Endothelial cell of umbilical vein (primary cell): ENCODE measurements at regions not wholly inside any gene's neighbourhood (a gene's known extent, or its start where the extent isn't known, plus 50 kb on each side); places are given as distances from the start of the nearest gene placed in this dataset.

Experiments used
- BruUV-seq: library from RNA; stranded (reverse); fragments of 400-500 nt; replicated peaks from 2 replicates; lab custom pipeline; 2021; lab: Mats Ljungman, UMichigan
- CTCF ChIA-PET: fragments of 300-600, 350-600 bp; sonication (Branson Sonifier 250); formaldehyde crosslinking; loops from one replicate; lab custom pipeline; 2021; ENCODE audit warnings: antibody characterized with exemption, inconsistent platforms; lab: Charles Lee
- POLR2A ChIA-PET: fragments of 300-600, 350-600 bp; sonication (Branson Sonifier 250); formaldehyde crosslinking; loops from one replicate; lab custom pipeline; 2021; ENCODE audit warnings: antibody characterized with exemption, inconsistent platforms; lab: Charles Lee
- DNase-seq: peaks from one replicate; pipeline ENCODE4 v3.0.0-alpha.2; 2011; ENCODE audit warnings: low read depth, low spot score
- FAIRE-seq: peaks from 2 replicates; lab custom pipeline; 2011; peaks lifted over from hg19 to GRCh38; lab: Jason Lieb, UNC
- H2AFZ ChIP-seq: 2 replicates; pipeline ENCODE4 v1.6.0; 2012; ENCODE audit warnings: low read depth, low read length, control low read depth, inconsistent platforms
- H3K27ac ChIP-seq: 2 replicates; pipeline ENCODE4 v1.5.1; 2011; ENCODE audit warnings: low read depth, mild to moderate bottlenecking, control low read depth, low read length, moderate library complexity; ENCODE audit not compliant: insufficient read depth
- H3K27me3 ChIP-seq, 2 experiments: 2 replicates each; pipeline versions ENCODE4 v1.6.0 to v1.6.1; 2011; ENCODE audit warnings: low read length in 2 of 2, mixed read lengths in 1 of 2; ENCODE audit not compliant: control insufficient read depth in 2 of 2, insufficient read depth in 2 of 2
- H3K36me3 ChIP-seq, 2 experiments: 2 replicates in 1 of 2; 3 replicates in 1 of 2; pipeline ENCODE4 v1.5.1; 2011; ENCODE audit warnings: low read length in 2 of 2, mild to moderate bottlenecking in 1 of 2, moderate library complexity in 1 of 2; ENCODE audit not compliant: control insufficient read depth in 2 of 2, insufficient read depth in 2 of 2; ENCODE audit errors: extremely low read depth in 1 of 2
- H3K4me1 ChIP-seq: 3 replicates; pipeline ENCODE4 v1.5.1; 2011; ENCODE audit warnings: mild to moderate bottlenecking, low read length; ENCODE audit not compliant: control insufficient read depth, insufficient read depth; ENCODE audit errors: extremely low read depth
- H3K4me2 ChIP-seq: 2 replicates; pipeline ENCODE4 v1.6.1; 2011; ENCODE audit warnings: low read length, control low read depth, mixed read lengths; ENCODE audit not compliant: insufficient read depth
- H3K4me3 ChIP-seq, 3 experiments: fragments of 200-600 bp in 1 of 3; sonication (generic), shearing (Covaris generic) in 1 of 3; replicated peaks in 1 of 3; 2 replicates each; pipeline ENCODE4 v1.5.1; 2011 to 2016; ENCODE audit warnings: control low read depth in 3 of 3, low read length in 3 of 3, mild to moderate bottlenecking in 2 of 3, inconsistent platforms in 1 of 3, low read depth in 1 of 3, moderate library complexity in 1 of 3; ENCODE audit not compliant: insufficient read depth in 1 of 3
- H3K79me2 ChIP-seq: 2 replicates; pipeline ENCODE4 v1.6.0; 2012; ENCODE audit warnings: low read length, inconsistent platforms; ENCODE audit not compliant: control insufficient read depth, insufficient read depth
- H3K9ac ChIP-seq: replicated peaks from 2 replicates; pipeline ENCODE3; 2011; ENCODE audit warnings: low read length, control low read depth; ENCODE audit not compliant: insufficient read depth; ENCODE audit errors: extremely low read depth
- H3K9me1 ChIP-seq: replicated peaks from 3 replicates; pipeline ENCODE4 v1.6.0; 2011; ENCODE audit warnings: mild to moderate bottlenecking, low read length; ENCODE audit not compliant: control insufficient read depth, insufficient read depth; ENCODE audit errors: extremely low read depth
- H3K9me3 ChIP-seq: replicated peaks from 2 replicates; pipeline ENCODE4 v1.5.1; 2012; ENCODE audit warnings: low read length, inconsistent platforms; ENCODE audit not compliant: control insufficient read depth, insufficient read depth
- H4K20me1 ChIP-seq: replicated peaks from 2 replicates; pipeline ENCODE3; 2011; ENCODE audit warnings: mild to moderate bottlenecking, low read length; ENCODE audit not compliant: control insufficient read depth, insufficient read depth; ENCODE audit errors: extremely low read depth
- CTCF ChIP-seq, 2 donors: IDR thresholded peaks; 1 replicate in 1 of 2; 2 replicates in 1 of 2; pipeline ENCODE4 v1.5.1; 2011; ENCODE audit warnings: low read length in 2 of 2, mild to moderate bottlenecking in 2 of 2, moderate library complexity in 2 of 2, control low read depth in 1 of 2, inconsistent platforms in 1 of 2, low read depth in 1 of 2; ENCODE audit not compliant: insufficient read depth in 1 of 2; ENCODE audit errors: extremely low read depth in 1 of 2
- EZH2 ChIP-seq: IDR thresholded peaks from 2 replicates; pipeline ENCODE4 v1.6.1; 2012; ENCODE audit warnings: borderline replicate concordance, low read depth, mild to moderate bottlenecking, moderate library complexity, low read length, inconsistent platforms; ENCODE audit not compliant: severe bottlenecking
- FOS ChIP-seq: IDR thresholded peaks from 2 replicates; pipeline ENCODE4 v1.6.1; 2011; ENCODE audit warnings: mild to moderate bottlenecking, low read length, moderate library complexity, borderline replicate concordance; ENCODE audit not compliant: insufficient read depth
- GATA2 ChIP-seq: IDR thresholded peaks from 2 replicates; pipeline ENCODE4 v1.7.0; 2011; ENCODE audit warnings: low read depth, mild to moderate bottlenecking, moderate library complexity, mixed read lengths, low read length; ENCODE audit not compliant: insufficient read length, insufficient read depth
- JUN ChIP-seq: IDR thresholded peaks from 2 replicates; pipeline ENCODE4 v1.6.1; 2011; ENCODE audit warnings: borderline replicate concordance, low read depth; ENCODE audit not compliant: insufficient read length, insufficient read depth
- MAX ChIP-seq: IDR thresholded peaks from 2 replicates; pipeline ENCODE4 v1.6.1; 2011; ENCODE audit not compliant: insufficient read depth, insufficient read length
- MYC ChIP-seq: IDR thresholded peaks from one replicate; pipeline ENCODE4 v1.6.1; 2011; ENCODE audit warnings: mild to moderate bottlenecking, low read depth, low read length
- POLR2A ChIP-seq: IDR thresholded peaks from 2 replicates; pipeline ENCODE4 v1.6.1; 2012; ENCODE audit warnings: low read depth, mild to moderate bottlenecking, control low read depth, low read length
- POLR2AphosphoS5 ChIP-seq: IDR thresholded peaks from 2 replicates; pipeline ENCODE4 v1.6.1; 2012; ENCODE audit warnings: low read depth, mild to moderate bottlenecking, control low read depth, low read length, moderate library complexity; ENCODE audit not compliant: insufficient read depth
- dilution Hi-C: fragments of 300-500 bp; cut with MboI; formaldehyde crosslinking; loops from one replicate; pipeline ENCODE4 v1.15.0; 2019; ENCODE audit warnings: low sequenced_read_pairs; ENCODE audit not compliant: extremely low pct_ligation_motif_present
- intact Hi-C: fragments of 100-400 bp; cut with micrococcal nuclease; formaldehyde crosslinking; loops from one replicate; pipeline ENCODE4 v1.10.0; 2022

GRCh38 chr1:47622776-47623556 is 185.1 kb downstream of the FOXD2 start:
- POLR2A ChIA-PET = no interaction called here
- no peaks in the 10 kb centered on the region for H4K20me1 ChIP-seq
- H3K27me3 ChIP-seq = peaks cover 0 to 2% of the 10 kb centered on the region in 2 experiments
- CTCF ChIA-PET = no interaction called here
- no peak overlapping the region for H3K4me3 ChIP-seq
- no peak overlapping the region for H3K9ac ChIP-seq
- H3K4me1 ChIP-seq = no peaks in the 10 kb centered on the region
- BruUV-seq = no TSS peak
- no peak for DNase-seq
- no peaks in the 10 kb centered on the region for H3K36me3 ChIP-seq
- dilution Hi-C loops = no loop called here
- H2AFZ ChIP-seq = no peak overlapping the region
- no peaks in the 10 kb centered on the region for H3K9me1 ChIP-seq
- no peaks in the 10 kb centered on the region for H3K9me3 ChIP-seq
- H3K79me2 ChIP-seq = no peaks in the 10 kb centered on the region
- H3K27ac ChIP-seq = no peak overlapping the region
- TF ChIP-seq POLR2A = no peak
- TF ChIP-seq POLR2AphosphoS5 = no peak
- TF ChIP-seq CTCF (IDR thresholded peaks at IDR 0.05; ENCODE audit: extremely low read depth in 1 of 2, insufficient read depth in 1 of 2, low read depth in 1 of 2, low read length in 2 of 2) = no peak
- H3K4me2 ChIP-seq = no peak overlapping the region
- no peak for FAIRE-seq
- intact Hi-C loops = no loop called here

- POLR2A ChIA-PET = no interaction called here
- BruUV-seq = no TSS peak
- no peaks in the 10 kb centered on the region for H3K4me1 ChIP-seq
- H2AFZ ChIP-seq = no peak overlapping the region
- CTCF ChIA-PET = no interaction called here
- dilution Hi-C loops (no loop called here), intact Hi-C loops (no loop called here)
- no peak overlapping the region for H3K9ac ChIP-seq
- H3K4me2 ChIP-seq = no peak overlapping the region
- H3K9me1 ChIP-seq = no peaks in the 10 kb centered on the region
- TF ChIP-seq MAX (no peak), MYC (no peak), EZH2 (no peak), FOS (no peak), POLR2A (no peak), GATA2 (no peak), CTCF (IDR thresholded peaks at IDR 0.05; ENCODE audit: extremely low read depth in 1 of 2, insufficient read depth in 1 of 2, low read depth in 1 of 2, low read length in 2 of 2) (no peak), POLR2AphosphoS5 (no peak), JUN (no peak)
- FAIRE-seq = no peak
- no peaks in the 10 kb centered on the region for H3K36me3 ChIP-seq
- H3K27me3 ChIP-seq = peaks cover 0 to 2% of the 10 kb centered on the region in 2 experiments
- no peak overlapping the region for H3K27ac ChIP-seq
- no peaks in the 10 kb centered on the region for H4K20me1 ChIP-seq
- no peaks in the 10 kb centered on the region for H3K79me2 ChIP-seq
- no peak overlapping the region for H3K4me3 ChIP-seq
- H3K9me3 ChIP-seq = no peaks in the 10 kb centered on the region
- DNase-seq = no peak
Measured at GRCh38 chr1:47623557-47623940, 185.7 kb downstream of the FOXD2 start.
